ENCODE measurements at regions not wholly inside any gene's neighbourhood (a gene's known extent, or its start where the extent isn't known, plus 50 kb on each side); places are given as distances from the start of the nearest gene placed in this dataset.

DNA sequence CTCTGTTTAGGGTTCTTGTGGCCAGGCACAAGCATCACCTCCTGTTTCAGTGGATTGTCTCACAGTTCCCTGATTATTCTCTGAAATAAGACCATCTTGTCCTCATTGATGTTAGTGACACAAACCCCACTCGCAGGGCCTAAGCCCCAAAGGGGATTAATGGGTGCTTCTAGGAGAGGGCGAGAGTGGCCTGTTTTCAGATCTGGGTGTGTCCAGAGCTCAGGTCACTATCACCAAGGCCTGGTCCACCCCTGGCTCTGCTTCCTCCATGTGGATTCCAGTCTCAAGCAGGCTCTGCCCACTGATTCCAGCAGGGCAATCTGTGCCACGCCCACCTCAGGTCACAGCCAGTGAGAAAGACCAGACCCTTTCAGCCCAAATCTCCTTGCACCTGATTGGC, 361.9 kb downstream of the ADGRD1 start:
- H4K20me1 ChIP-seq (ENCODE audit: insufficient read depth, low read length), result no peaks in the 10 kb centered on the region
- H3K4me1 ChIP-seq (ENCODE audit: insufficient read depth, low read length, severe bottlenecking), result no peaks in the 10 kb centered on the region
- no peaks in the 10 kb centered on the region for H3K9me3 ChIP-seq (ENCODE audit: low read length)
- no peaks in the 10 kb centered on the region for H3K79me2 ChIP-seq (ENCODE audit: insufficient read depth, low read length)
- no peak for TF ChIP-seq EZH2 (IDR thresholded peaks at IDR 0.05; ENCODE audit: borderline replicate concordance, low read length)
- TF ChIP-seq, protein P1, sequence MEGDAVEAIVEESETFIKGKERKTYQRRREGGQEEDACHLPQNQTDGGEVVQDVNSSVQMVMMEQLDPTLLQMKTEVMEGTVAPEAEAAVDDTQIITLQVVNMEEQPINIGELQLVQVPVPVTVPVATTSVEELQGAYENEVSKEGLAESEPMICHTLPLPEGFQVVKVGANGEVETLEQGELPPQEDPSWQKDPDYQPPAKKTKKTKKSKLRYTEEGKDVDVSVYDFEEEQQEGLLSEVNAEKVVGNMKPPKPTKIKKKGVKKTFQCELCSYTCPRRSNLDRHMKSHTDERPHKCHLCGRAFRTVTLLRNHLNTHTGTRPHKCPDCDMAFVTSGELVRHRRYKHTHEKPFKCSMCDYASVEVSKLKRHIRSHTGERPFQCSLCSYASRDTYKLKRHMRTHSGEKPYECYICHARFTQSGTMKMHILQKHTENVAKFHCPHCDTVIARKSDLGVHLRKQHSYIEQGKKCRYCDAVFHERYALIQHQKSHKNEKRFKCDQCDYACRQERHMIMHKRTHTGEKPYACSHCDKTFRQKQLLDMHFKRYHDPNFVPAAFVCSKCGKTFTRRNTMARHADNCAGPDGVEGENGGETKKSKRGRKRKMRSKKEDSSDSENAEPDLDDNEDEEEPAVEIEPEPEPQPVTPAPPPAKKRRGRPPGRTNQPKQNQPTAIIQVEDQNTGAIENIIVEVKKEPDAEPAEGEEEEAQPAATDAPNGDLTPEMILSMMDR (IDR thresholded peaks at IDR 0.05; ENCODE audit: low read length), result no peak
- no peaks in the 10 kb centered on the region for H3F3A ChIP-seq (ENCODE audit: insufficient read depth, low read length)
- no peak overlapping the region for H2AFZ ChIP-seq (ENCODE audit: low read length)
- H3K4me2 ChIP-seq (ENCODE audit: low read length), result no peak overlapping the region
- H3K9ac ChIP-seq (ENCODE audit: low read length), result no peak overlapping the region
- H3K27ac ChIP-seq (ENCODE audit: low read depth, low read length, poor library complexity, severe bottlenecking), result no peak overlapping the region
- H3K9me2 ChIP-seq (ENCODE audit: low read depth, low read length), result no peaks in the 10 kb centered on the region
- H3K4me3 ChIP-seq (ENCODE audit: low read depth, low read length, poor library complexity, severe bottlenecking), result no peak overlapping the region
- no peaks in the 10 kb centered on the region for H3K36me3 ChIP-seq (ENCODE audit: insufficient read depth, low read length)
- no peaks in the 10 kb centered on the region for H3K27me3 ChIP-seq (ENCODE audit: insufficient read depth, low read length)

DNA sequence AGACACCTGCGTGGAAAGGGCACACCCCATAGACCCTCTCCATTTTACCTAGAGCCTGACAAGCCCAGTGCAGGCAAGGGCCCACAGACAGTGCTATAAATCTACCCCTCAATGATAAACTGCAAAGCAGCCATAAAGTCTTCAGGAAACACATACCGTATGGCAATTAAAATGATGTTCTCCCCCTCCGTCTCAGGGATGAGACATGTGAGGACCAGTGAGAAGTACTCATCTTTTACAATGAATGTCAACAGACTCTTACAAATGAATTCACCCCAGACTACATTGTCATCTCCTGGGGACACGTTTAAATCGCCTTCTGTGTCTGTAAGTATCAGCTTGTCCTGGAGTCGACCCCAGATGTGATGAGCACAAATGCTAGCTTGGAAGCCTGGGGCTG, 362.7 kb downstream of the ADGRD1 start:
- Histone ChIP-seq H3K27ac (ENCODE audit: low read depth, low read length, poor library complexity, severe bottlenecking) (no peak overlapping the region), H3K9ac (ENCODE audit: low read length) (no peak overlapping the region), H3K4me2 (ENCODE audit: low read length) (no peak overlapping the region), H3F3A (ENCODE audit: insufficient read depth, low read length) (no peaks in the 10 kb centered on the region), H3K9me2 (ENCODE audit: low read depth, low read length) (no peaks in the 10 kb centered on the region), H3K4me3 (ENCODE audit: low read depth, low read length, poor library complexity, severe bottlenecking) (no peak overlapping the region), H3K79me2 (ENCODE audit: insufficient read depth, low read length) (no peaks in the 10 kb centered on the region), H2AFZ (ENCODE audit: low read length) (no peak overlapping the region), H3K9me3 (ENCODE audit: low read length) (no peaks in the 10 kb centered on the region), H3K36me3 (ENCODE audit: insufficient read depth, low read length) (no peaks in the 10 kb centered on the region), H3K4me1 (ENCODE audit: insufficient read depth, low read length, severe bottlenecking) (no peaks in the 10 kb centered on the region), H3K27me3 (ENCODE audit: insufficient read depth, low read length) (no peaks in the 10 kb centered on the region), H4K20me1 (ENCODE audit: insufficient read depth, low read length) (no peaks in the 10 kb centered on the region)
- TF ChIP-seq, protein P1 (IDR thresholded peaks at IDR 0.05; ENCODE audit: low read length), result no peak
- no peak for TF ChIP-seq EZH2 (IDR thresholded peaks at IDR 0.05; ENCODE audit: borderline replicate concordance, low read length)

DNA sequence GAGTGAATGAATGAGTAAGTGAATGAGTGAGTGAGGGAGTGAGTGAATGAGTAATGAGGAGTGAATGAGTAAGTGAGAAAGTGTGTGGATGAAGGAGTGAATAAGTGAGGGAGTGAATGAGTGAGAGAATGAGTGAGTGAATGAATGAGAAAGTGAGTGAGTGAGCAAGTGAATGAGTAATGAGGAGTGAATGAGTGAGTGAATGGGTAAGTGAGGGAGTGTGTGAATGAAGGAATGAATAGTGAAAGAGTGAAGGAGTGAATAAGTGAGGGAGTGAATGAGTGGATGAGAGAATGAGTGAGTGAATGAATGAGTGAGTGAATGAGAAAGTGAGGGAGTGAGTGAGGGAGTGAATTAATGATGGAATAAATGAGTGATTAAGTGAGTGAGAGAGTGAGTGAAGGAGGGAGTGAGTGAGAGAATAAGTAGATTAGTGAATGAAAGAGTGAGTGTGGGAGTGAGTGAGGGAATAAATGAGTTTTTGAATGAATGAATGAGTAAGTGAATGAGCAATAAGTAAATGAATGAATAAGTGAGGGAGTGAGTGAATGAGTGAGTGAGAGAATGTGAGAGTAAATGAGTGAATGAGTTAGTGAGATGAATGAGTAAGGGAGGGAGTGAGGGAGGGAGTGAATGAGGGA, 364.5 kb downstream of the ADGRD1 start:
- Histone ChIP-seq H3K36me3 (ENCODE audit: insufficient read depth, low read length) (no peaks in the 10 kb centered on the region), H3F3A (ENCODE audit: insufficient read depth, low read length) (no peaks in the 10 kb centered on the region), H3K9me2 (ENCODE audit: low read depth, low read length) (no peaks in the 10 kb centered on the region), H3K4me3 (ENCODE audit: low read depth, low read length, poor library complexity, severe bottlenecking) (no peak overlapping the region), H3K9ac (ENCODE audit: low read length) (no peak overlapping the region), H3K4me1 (ENCODE audit: insufficient read depth, low read length, severe bottlenecking) (no peaks in the 10 kb centered on the region), H3K27me3 (ENCODE audit: insufficient read depth, low read length) (no peaks in the 10 kb centered on the region), H3K4me2 (ENCODE audit: low read length) (no peak overlapping the region), H2AFZ (ENCODE audit: low read length) (no peak overlapping the region), H4K20me1 (ENCODE audit: insufficient read depth, low read length) (no peaks in the 10 kb centered on the region), H3K9me3 (ENCODE audit: low read length) (no peaks in the 10 kb centered on the region; the same call in 1 of the 2 replicates), H3K27ac (ENCODE audit: low read depth, low read length, poor library complexity, severe bottlenecking) (no peak overlapping the region), H3K79me2 (ENCODE audit: insufficient read depth, low read length) (no peaks in the 10 kb centered on the region)
- no peak for TF ChIP-seq EZH2 (IDR thresholded peaks at IDR 0.05; ENCODE audit: borderline replicate concordance, low read length)
- TF ChIP-seq, protein P1 (IDR thresholded peaks at IDR 0.05; ENCODE audit: low read length), result no peak

Measured in OCI-LY1 (cell line).